Right lobe of liver (tissue), 6 donors: ENCODE measurements at regions not wholly inside any gene's neighbourhood (a gene's known extent, or its start where the extent isn't known, plus 50 kb on each side); places are given as distances from the start of the nearest gene placed in this dataset.
"Not testable (repeated sequence)": the region's sequence is repeated elsewhere in the genome, so short reads cannot be mapped to it uniquely, and the experiment has no call there.

Experiments
- ATAC-seq, 4 donors: fragments of 200-7000 bp; cut with Tn5 transposase; one replicate each; pipeline ENCODE4 v1.9.1; 2020; ENCODE audit warnings: mild to moderate bottlenecking in 4 of 4, moderate library complexity in 4 of 4
- DNase-seq, 3 donors: peaks; one replicate each; pipeline ENCODE4 v3.0.0-alpha.2; 2020
- H3K27ac ChIP-seq, 3 donors: fragments of 200-600 bp; one replicate each; pipeline ENCODE4 v1.8.0; 2022
- H3K27me3 ChIP-seq, 2 donors: fragments of 200-600 bp; one replicate each; pipeline ENCODE4 v1.8.0; 2022
- H3K36me3 ChIP-seq, 4 donors: fragments of 200-600 bp; sonication (generic) in 1 of 4; one replicate each; pipeline versions ENCODE4 v1.5.1 to v1.8.0; 2017 to 2022; ENCODE audit warnings: control low read depth in 1 of 4
- H3K4me1 ChIP-seq, 4 donors: fragments of 200-600 bp; sonication (generic) in 1 of 4; one replicate each; pipeline versions ENCODE4 v1.5.1 to v1.8.0; 2017 to 2022; ENCODE audit warnings: control low read depth in 1 of 4
- H3K4me3 ChIP-seq, 3 donors: fragments of 200-600 bp; one replicate each; pipeline ENCODE4 v1.8.0; 2022
- H3K9me3 ChIP-seq, 4 donors: fragments of 200-600 bp; sonication (generic) in 1 of 4; one replicate each; pipeline versions ENCODE4 v1.5.1 to v1.8.0; 2017 to 2022; ENCODE audit warnings: control low read depth in 1 of 4
- POLR2A ChIP-seq: fragments of 450-650 bp; IDR thresholded peaks from one replicate; pipeline ENCODE4 v1.6.1; 2017; ENCODE audit warnings: antibody characterized with exemption, mild to moderate bottlenecking
- WGBS: methylation state at CpG from one replicate; pipeline ENCODE4 v1.1.6; 2018; ENCODE audit warnings: low coverage, low lambda C conversion rate; ENCODE audit not compliant: insufficient coverage; ENCODE audit errors: missing lambda C conversion rate; 5-methylcytosine and 5-hydroxymethylcytosine counted together
- intact Hi-C, 2 donors: fragments of 100-400 bp; cut with DNase I; formaldehyde crosslinking; loops; one replicate each; pipeline versions ENCODE4 v1.11.2 to v1.14.1; 2022
- TF ChIP-seq, protein P1 (sequence below), 4 donors: fragments of 200-600 bp in 3 of 4; fragments of 450-650 bp in 1 of 4; IDR thresholded peaks; one replicate each; pipeline versions ENCODE4 v1.5.1 to v1.8.0; 2016 to 2022; ENCODE audit warnings: antibody characterized with exemption in 4 of 4, mild to moderate bottlenecking in 2 of 4
- donor health status: DM: no; HTN: yes; CAD: no.
- donor health status: DM: no; HTN: no; CAD: no.
- donor health status: DM: no; HTN: no; CAD: no.
- donor health status: DM: no; HTN: yes; CAD: no.
- donor health status: DM: no; HTN: yes; CAD: no.

DNA sequence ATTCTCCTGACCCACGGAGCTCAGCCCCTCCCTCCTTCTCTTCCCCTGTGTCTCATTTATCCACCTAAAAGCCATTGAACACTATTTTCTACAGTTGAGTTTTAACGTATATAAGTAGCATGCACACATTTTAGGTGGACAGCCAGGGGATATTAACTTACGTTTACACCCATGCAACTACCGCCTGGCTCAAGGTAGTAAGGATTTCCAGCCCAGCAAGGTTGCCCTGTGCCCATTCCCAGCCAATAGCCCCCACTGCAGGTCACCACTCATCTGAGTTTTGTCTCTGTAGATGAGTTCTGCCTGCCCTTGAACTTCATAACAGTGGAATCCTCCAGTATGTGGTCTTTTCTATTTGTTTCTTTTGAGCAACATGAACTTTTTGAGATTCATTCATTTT lies 65.4 kb downstream of the SMIM38 start:
- ATAC-seq (no peak), DNase-seq (no peak)
- Histone ChIP-seq H3K4me1 (no peaks in the 10 kb centered on the region), H3K27me3 (no peaks in the 10 kb centered on the region), H3K36me3 (no peaks in the 10 kb centered on the region), H3K4me3 (no peak overlapping the region), H3K27ac (no peak overlapping the region), H3K9me3 (no peaks in the 10 kb centered on the region)
- intact Hi-C loops = no loop called here
- 85% methylated on average over 4 of the region's 4 CpGs for WGBS
- TF ChIP-seq, protein P1, sequence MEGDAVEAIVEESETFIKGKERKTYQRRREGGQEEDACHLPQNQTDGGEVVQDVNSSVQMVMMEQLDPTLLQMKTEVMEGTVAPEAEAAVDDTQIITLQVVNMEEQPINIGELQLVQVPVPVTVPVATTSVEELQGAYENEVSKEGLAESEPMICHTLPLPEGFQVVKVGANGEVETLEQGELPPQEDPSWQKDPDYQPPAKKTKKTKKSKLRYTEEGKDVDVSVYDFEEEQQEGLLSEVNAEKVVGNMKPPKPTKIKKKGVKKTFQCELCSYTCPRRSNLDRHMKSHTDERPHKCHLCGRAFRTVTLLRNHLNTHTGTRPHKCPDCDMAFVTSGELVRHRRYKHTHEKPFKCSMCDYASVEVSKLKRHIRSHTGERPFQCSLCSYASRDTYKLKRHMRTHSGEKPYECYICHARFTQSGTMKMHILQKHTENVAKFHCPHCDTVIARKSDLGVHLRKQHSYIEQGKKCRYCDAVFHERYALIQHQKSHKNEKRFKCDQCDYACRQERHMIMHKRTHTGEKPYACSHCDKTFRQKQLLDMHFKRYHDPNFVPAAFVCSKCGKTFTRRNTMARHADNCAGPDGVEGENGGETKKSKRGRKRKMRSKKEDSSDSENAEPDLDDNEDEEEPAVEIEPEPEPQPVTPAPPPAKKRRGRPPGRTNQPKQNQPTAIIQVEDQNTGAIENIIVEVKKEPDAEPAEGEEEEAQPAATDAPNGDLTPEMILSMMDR (IDR thresholded peaks at IDR 0.05) = no peak
- no peak for TF ChIP-seq POLR2A

DNA sequence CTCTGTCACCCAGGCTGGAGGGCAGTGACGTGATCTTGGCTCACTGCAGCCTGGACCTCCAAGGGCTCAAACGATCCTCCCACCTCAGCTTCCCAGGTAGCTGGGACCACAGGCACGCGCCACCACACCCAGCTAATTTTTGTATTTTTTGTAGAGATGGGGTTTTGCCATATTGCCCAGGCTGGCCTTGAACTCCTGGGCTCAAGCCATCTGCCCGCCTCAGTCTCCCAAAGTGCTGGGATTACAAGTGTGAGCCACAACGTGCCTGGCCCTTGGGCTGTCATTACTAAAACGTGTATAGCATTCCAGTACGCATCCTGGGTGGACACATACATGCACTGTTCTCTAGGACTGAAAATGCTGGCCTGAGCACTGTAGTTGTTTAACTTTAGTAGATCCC lies 65.9 kb downstream of the SMIM38 start:
- 80% methylated on average over 4 of the region's 8 CpGs for WGBS
- H3K27ac ChIP-seq, H3K4me1 ChIP-seq, H3K36me3 ChIP-seq, H3K27me3 ChIP-seq, H3K9me3 ChIP-seq, ATAC-seq, intact Hi-C loops, H3K4me3 ChIP-seq: not testable (repeated sequence)
- peak in 1 of 3 donors; percentile 15 for DNase-seq

DNA sequence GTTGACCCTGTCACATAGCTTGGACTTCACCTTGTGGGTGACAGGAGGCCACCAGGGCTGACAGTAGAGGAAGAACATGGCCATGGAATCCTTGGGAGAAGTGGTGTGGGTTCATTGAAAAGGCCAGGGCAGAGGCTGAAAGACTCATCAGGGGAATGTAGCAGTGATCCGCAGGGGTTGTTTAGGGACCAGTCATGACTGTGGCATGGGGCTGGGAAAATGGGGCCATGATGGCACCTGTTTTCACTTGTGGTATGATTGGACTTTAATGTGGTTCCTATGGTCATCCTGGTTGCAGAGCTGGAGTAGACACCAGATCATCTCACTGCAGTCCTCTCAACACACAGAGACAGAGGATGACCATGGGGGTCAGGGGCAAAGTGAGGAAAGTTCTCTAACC lies 66.7 kb upstream of the MYEOV start:
- ATAC-seq (no peak), DNase-seq (no peak)
- Histone ChIP-seq H3K36me3 (no peaks in the 10 kb centered on the region), H3K27me3 (no peaks in the 10 kb centered on the region), H3K27ac (no peak overlapping the region), H3K4me1 (no peaks in the 10 kb centered on the region), H3K9me3 (no peaks in the 10 kb centered on the region), H3K4me3 (no peak overlapping the region)
- 100% methylated on average over 1 of the region's 1 CpG for WGBS
- intact Hi-C loops = no loop called here
- no peak for TF ChIP-seq POLR2A
- TF ChIP-seq, protein P1 (IDR thresholded peaks at IDR 0.05) = no peak

DNA sequence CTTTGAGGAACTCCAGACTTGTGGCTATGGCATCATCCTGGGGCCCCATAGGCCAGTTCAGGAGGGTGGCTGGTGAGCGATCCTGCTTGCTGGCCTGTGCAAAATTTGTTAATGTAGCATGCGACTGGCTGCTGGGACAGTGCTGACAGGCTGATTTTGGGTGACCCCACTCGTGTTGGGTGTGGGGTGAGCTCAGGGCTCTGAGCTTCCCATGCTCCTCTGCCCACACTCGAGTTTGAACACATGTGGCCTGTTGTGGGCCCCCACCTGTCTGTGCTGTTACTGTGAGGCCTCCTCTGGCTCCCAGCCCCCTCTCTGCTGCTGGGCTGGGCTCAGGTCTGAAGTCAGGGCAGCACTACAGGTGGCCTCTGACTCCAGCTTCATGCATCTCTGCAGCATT lies 64.4 kb upstream of the MYEOV start:
- TF ChIP-seq, protein P1 (IDR thresholded peaks at IDR 0.05) = no peak
- no peak for TF ChIP-seq POLR2A
- Histone ChIP-seq H3K27ac (no peak overlapping the region), H3K4me1 (no peaks in the 10 kb centered on the region), H3K9me3 (no peaks in the 10 kb centered on the region), H3K4me3 (no peak overlapping the region), H3K36me3 (no peaks in the 10 kb centered on the region), H3K27me3 (no peaks in the 10 kb centered on the region)
- WGBS = 80% methylated on average over 1 of the region's 4 CpGs
- ATAC-seq (no peak), DNase-seq (peak in 1 of 3 donors; percentile 17)
- intact Hi-C loops = no loop called here

DNA sequence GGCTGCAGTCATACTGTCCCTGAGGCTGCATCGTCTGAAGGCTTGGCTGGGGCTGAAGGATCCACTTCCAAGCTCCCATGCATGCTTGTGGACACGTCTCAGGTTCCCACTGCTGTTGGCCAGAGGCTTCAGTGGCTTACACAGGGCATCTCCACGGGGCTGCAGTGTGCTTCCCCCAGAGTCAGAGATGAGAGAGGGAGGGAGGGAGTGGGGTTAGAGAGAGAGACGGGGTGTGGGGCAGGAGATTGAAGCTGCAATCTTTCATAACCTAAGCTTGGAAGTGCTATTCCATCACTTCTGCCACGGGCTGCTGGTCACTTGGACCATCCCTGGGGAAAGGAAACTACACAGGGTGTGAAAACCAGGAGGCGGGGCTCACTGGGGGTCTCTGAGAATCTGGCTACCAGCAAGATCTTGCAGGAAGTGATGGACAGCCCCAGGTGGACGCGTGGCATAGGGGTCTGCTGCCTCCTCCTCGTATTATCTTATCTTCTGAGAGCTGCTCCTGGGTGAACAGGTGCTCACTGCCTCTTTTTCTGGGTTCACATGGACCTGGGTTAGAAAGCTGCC lies 63.0 kb upstream of the MYEOV start:
- intact Hi-C loops = no loop called here
- Histone ChIP-seq H3K27me3 (no peaks in the 10 kb centered on the region), H3K27ac (no peak overlapping the region), H3K9me3 (no peaks in the 10 kb centered on the region), H3K4me1 (no peaks in the 10 kb centered on the region), H3K4me3 (no peak overlapping the region), H3K36me3 (no peaks in the 10 kb centered on the region)
- DNase-seq (peak in 1 of 3 donors; percentile 22), ATAC-seq (no peak)
- TF ChIP-seq, protein P1 (IDR thresholded peaks at IDR 0.05) = no peak
- no peak for TF ChIP-seq POLR2A
- 55% methylated on average over 3 of the region's 9 CpGs for WGBS
